HG02571 (cell line): ENCODE measurements at regions not wholly inside any gene's neighbourhood (a gene's known extent, or its start where the extent isn't known, plus 50 kb on each side); places are given as distances from the start of the nearest gene placed in this dataset.

Experiments
- ATAC-seq: cut with Tn5 transposase; IDR thresholded peaks from one replicate; pipeline ENCODE4 v1.9.1; 2021; ENCODE audit warnings: mild to moderate bottlenecking, moderate library complexity; ENCODE audit not compliant: unreplicated experiment

GRCh38 chr10:31586723-31587638 is 268.0 kb downstream of the ZEB1 start:
- no peak for ATAC-seq

GRCh38 chr10:31584876-31585275 is 265.9 kb downstream of the ZEB1 start:
- no peak for ATAC-seq

GRCh38 chr10:31584098-31584631 is 265.1 kb downstream of the ZEB1 start:
- no peak for ATAC-seq

GRCh38 chr10:31583293-31583692 is 264.3 kb downstream of the ZEB1 start:
- no peak for ATAC-seq

GRCh38 chr10:31582365-31583052 is 263.5 kb downstream of the ZEB1 start:
- ATAC-seq = no peak

GRCh38 chr10:31581741-31582323 is 262.8 kb downstream of the ZEB1 start:
- peak; percentile 72 for ATAC-seq

- no peak for ATAC-seq
Measured at GRCh38 chr10:31580646-31581045, 261.6 kb downstream of the ZEB1 start.
